PFSK-1 (cell line): ENCODE measurements at regions not wholly inside any gene's neighbourhood (a gene's known extent, or its start where the extent isn't known, plus 50 kb on each side); places are given as distances from the start of the nearest gene placed in this dataset.

ENCODE experiments used
- POLR2AphosphoS5 ChIP-seq: IDR thresholded peaks from 2 replicates; pipeline ENCODE4 v1.6.1; 2012; ENCODE audit warnings: low read depth, mild to moderate bottlenecking, control low read depth, low read length, moderate library complexity
- SIN3A ChIP-seq: IDR thresholded peaks from 2 replicates; pipeline ENCODE4 v1.6.1; 2012; ENCODE audit warnings: mild to moderate bottlenecking, low read length, moderate library complexity, borderline replicate concordance; ENCODE audit not compliant: insufficient read depth
- TAF1 ChIP-seq: IDR thresholded peaks from 2 replicates; pipeline ENCODE4 v1.6.1; 2012; ENCODE audit warnings: low read length, control low read depth, borderline replicate concordance; ENCODE audit not compliant: insufficient read depth
- TF ChIP-seq, protein P1 (sequence below), 2 experiments: IDR thresholded peaks; 2 replicates each; pipeline versions ENCODE4 v1.6.1 to v1.8.0; 2011 to 2012; ENCODE audit warnings: low read depth in 2 of 2, low read length in 2 of 2, control low read depth in 1 of 2, inconsistent platforms in 1 of 2, mild to moderate bottlenecking in 1 of 2, moderate library complexity in 1 of 2; ENCODE audit not compliant: insufficient read depth in 1 of 2

DNA sequence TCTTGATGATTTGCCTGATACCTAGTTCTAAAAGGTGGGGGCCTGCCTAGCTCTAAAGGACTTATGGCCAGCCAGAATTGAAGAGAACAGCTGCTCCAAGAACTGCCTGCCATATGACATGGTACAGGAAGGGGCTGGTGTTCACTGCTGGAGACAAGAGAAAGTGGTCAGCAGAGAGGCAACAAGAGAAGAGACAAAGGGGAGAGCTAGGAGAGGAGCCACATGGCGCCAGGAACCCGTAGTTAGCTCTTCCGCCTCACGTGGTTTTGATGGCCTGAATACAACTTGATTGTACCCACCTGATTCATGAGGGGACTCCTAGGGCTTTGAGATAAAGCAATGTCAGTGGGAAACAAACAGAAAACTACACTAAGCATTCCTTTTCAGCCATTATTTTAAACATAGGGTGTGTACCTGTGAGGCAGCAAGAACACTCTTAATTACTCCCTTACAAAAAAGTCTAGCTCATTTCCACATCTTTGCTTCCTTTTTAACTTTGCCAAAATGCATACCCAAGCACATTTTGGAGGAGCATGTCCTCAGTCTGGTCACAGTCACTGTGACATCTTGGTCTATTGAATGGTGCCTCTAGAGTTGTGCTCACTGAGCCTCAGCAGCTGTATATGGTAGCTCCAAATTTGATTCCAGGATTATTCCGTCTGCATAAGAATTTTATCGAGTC is 71.6 kb downstream of the CCDC71L start:
- TF ChIP-seq TAF1 (no peak), POLR2AphosphoS5 (no peak), SIN3A (no peak)
- TF ChIP-seq, protein P1, sequence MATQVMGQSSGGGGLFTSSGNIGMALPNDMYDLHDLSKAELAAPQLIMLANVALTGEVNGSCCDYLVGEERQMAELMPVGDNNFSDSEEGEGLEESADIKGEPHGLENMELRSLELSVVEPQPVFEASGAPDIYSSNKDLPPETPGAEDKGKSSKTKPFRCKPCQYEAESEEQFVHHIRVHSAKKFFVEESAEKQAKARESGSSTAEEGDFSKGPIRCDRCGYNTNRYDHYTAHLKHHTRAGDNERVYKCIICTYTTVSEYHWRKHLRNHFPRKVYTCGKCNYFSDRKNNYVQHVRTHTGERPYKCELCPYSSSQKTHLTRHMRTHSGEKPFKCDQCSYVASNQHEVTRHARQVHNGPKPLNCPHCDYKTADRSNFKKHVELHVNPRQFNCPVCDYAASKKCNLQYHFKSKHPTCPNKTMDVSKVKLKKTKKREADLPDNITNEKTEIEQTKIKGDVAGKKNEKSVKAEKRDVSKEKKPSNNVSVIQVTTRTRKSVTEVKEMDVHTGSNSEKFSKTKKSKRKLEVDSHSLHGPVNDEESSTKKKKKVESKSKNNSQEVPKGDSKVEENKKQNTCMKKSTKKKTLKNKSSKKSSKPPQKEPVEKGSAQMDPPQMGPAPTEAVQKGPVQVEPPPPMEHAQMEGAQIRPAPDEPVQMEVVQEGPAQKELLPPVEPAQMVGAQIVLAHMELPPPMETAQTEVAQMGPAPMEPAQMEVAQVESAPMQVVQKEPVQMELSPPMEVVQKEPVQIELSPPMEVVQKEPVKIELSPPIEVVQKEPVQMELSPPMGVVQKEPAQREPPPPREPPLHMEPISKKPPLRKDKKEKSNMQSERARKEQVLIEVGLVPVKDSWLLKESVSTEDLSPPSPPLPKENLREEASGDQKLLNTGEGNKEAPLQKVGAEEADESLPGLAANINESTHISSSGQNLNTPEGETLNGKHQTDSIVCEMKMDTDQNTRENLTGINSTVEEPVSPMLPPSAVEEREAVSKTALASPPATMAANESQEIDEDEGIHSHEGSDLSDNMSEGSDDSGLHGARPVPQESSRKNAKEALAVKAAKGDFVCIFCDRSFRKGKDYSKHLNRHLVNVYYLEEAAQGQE (IDR thresholded peaks at IDR 0.05; ENCODE audit: insufficient read depth in 1 of 2, low read depth in 2 of 2, low read length in 2 of 2), result no peak
